ENCODE measurements at regions not wholly inside any gene's neighbourhood (a gene's known extent, or its start where the extent isn't known, plus 50 kb on each side); places are given as distances from the start of the nearest gene placed in this dataset.
"Not testable (repeated sequence)": the region's sequence is repeated elsewhere in the genome, so short reads cannot be mapped to it uniquely, and the experiment has no call there.

DNA sequence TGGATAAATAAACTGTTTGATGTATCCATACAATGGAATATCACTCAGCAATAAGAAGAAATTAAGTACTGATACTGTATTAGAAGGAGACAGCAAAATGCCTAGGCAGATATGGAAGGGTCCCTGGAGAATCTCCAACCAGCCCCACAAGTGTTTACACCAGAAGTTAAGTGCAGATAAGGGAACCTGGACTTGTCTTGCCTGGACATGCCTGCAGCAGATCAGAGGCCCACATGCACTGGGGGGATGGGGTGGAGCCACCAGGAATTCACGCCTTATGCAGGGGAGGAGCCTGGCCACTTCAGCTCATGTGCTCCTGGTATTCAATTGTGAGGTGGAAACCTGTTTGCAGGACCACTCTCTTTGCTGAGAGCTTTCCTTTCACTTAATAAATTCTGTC, 356.9 kb downstream of the TUBA3C start:
- FAIRE-seq; ATAC-seq; H3K4me1 ChIP-seq (ENCODE audit: control insufficient read depth, insufficient read depth, low read length); RAD21 ChIA-PET (ENCODE audit: unreplicated experiment); POLR2A ChIA-PET; CTCF ChIA-PET; H4K20me1 ChIP-seq (ENCODE audit: control insufficient read depth, insufficient read depth); H3K4me3 ChIP-seq; H3K36me3 ChIP-seq (ENCODE audit: control insufficient read depth in 2 of 2, insufficient read depth in 2 of 2, low read length in 1 of 2); H3K79me2 ChIP-seq (ENCODE audit: control insufficient read depth, insufficient read depth, low read length); H3K4me2 ChIP-seq (ENCODE audit: control insufficient read depth, insufficient read depth); H3K27me3 ChIP-seq (replicated peaks in 1 of 2; ENCODE audit: control insufficient read depth in 2 of 2, insufficient read depth in 2 of 2, low read length in 1 of 2); H3K9ac ChIP-seq (ENCODE audit: control insufficient read depth, insufficient read depth, low read length); H3K9me3 ChIP-seq (replicated peaks; ENCODE audit: control insufficient read depth, insufficient read depth, low read length); in situ Hi-C loops (cut with MboI); DNase-seq (ENCODE audit: low read depth, low spot score); BruUV-seq (replicated peaks); SMC1A ChIA-PET (ENCODE audit: uncharacterized antibody, unreplicated experiment); H3K27ac ChIP-seq (ENCODE audit: control insufficient read depth, insufficient read depth); H2AFZ ChIP-seq (ENCODE audit: control insufficient read depth, low read depth, low read length); intact Hi-C loops (cut with micrococcal nuclease; ENCODE audit: unreplicated experiment): not testable (repeated sequence)
- WGBS (ENCODE audit: insufficient coverage, insufficient replicate concordance, low lambda C conversion rate, missing lambda C conversion rate): 25% methylated on average over 1 of the region's 1 CpG

GRCh38 chr13:18822655-18823639, 358.7 kb downstream of the TUBA3C start:
- H3K27ac ChIP-seq (ENCODE audit: control insufficient read depth, insufficient read depth); DNase-seq (ENCODE audit: low read depth, low spot score); H3K27me3 ChIP-seq (replicated peaks in 1 of 2; ENCODE audit: control insufficient read depth in 2 of 2, insufficient read depth in 2 of 2, low read length in 1 of 2); H3K4me2 ChIP-seq (ENCODE audit: control insufficient read depth, insufficient read depth); H3K9ac ChIP-seq (ENCODE audit: control insufficient read depth, insufficient read depth, low read length); H3K4me1 ChIP-seq (ENCODE audit: control insufficient read depth, insufficient read depth, low read length); intact Hi-C loops (cut with micrococcal nuclease; ENCODE audit: unreplicated experiment); BruUV-seq (replicated peaks); CTCF ChIA-PET; H3K79me2 ChIP-seq (ENCODE audit: control insufficient read depth, insufficient read depth, low read length); RAD21 ChIA-PET (ENCODE audit: unreplicated experiment); H4K20me1 ChIP-seq (ENCODE audit: control insufficient read depth, insufficient read depth); SMC1A ChIA-PET (ENCODE audit: uncharacterized antibody, unreplicated experiment); H3K36me3 ChIP-seq (ENCODE audit: control insufficient read depth in 2 of 2, insufficient read depth in 2 of 2, low read length in 1 of 2); H3K4me3 ChIP-seq; FAIRE-seq; POLR2A ChIA-PET; H2AFZ ChIP-seq (ENCODE audit: control insufficient read depth, low read depth, low read length); in situ Hi-C loops (cut with MboI); H3K9me3 ChIP-seq (replicated peaks; ENCODE audit: control insufficient read depth, insufficient read depth, low read length); ATAC-seq: not testable (repeated sequence)
- WGBS (ENCODE audit: insufficient coverage, insufficient replicate concordance, low lambda C conversion rate, missing lambda C conversion rate): 41% methylated on average over 3 of the region's 3 CpGs

DNA sequence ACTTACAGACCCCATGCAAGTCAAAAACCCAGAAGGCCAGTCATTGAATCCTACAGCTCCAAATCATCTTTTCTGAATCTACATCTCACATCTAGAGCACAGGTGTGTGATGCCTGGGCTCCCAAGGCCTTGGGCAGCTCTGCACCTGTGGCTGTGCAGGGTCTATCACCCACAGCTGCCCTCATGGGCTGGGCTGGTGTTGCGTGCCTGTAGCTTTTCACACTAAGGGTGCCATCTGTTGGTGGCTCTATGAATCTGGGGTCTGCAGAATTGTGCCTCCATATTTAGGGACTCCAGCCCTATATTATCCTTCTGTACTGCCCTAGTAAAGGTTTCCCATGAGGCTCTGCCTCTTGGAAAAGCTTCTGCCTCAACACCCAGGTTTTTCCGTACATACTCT, 407.6 kb downstream of the TUBA3C start:
- SMC1A ChIA-PET (ENCODE audit: uncharacterized antibody, unreplicated experiment); H3K27ac ChIP-seq (ENCODE audit: control insufficient read depth, insufficient read depth); FAIRE-seq; ATAC-seq; intact Hi-C loops (cut with micrococcal nuclease; ENCODE audit: unreplicated experiment); H4K20me1 ChIP-seq (ENCODE audit: control insufficient read depth, insufficient read depth); H3K9ac ChIP-seq (ENCODE audit: control insufficient read depth, insufficient read depth, low read length); H3K79me2 ChIP-seq (ENCODE audit: control insufficient read depth, insufficient read depth, low read length); H3K27me3 ChIP-seq (replicated peaks in 1 of 2; ENCODE audit: control insufficient read depth in 2 of 2, insufficient read depth in 2 of 2, low read length in 1 of 2); H3K9me3 ChIP-seq (replicated peaks; ENCODE audit: control insufficient read depth, insufficient read depth, low read length); POLR2A ChIA-PET; H2AFZ ChIP-seq (ENCODE audit: control insufficient read depth, low read depth, low read length); DNase-seq (ENCODE audit: low read depth, low spot score); CTCF ChIA-PET; H3K4me1 ChIP-seq (ENCODE audit: control insufficient read depth, insufficient read depth, low read length); H3K36me3 ChIP-seq (ENCODE audit: control insufficient read depth in 2 of 2, insufficient read depth in 2 of 2, low read length in 1 of 2); RAD21 ChIA-PET (ENCODE audit: unreplicated experiment); H3K4me2 ChIP-seq (ENCODE audit: control insufficient read depth, insufficient read depth); in situ Hi-C loops (cut with MboI); BruUV-seq (replicated peaks); H3K4me3 ChIP-seq: not testable (repeated sequence)
- 95% methylated on average over 2 of the region's 2 CpGs for WGBS (ENCODE audit: insufficient coverage, insufficient replicate concordance, low lambda C conversion rate, missing lambda C conversion rate)

DNA sequence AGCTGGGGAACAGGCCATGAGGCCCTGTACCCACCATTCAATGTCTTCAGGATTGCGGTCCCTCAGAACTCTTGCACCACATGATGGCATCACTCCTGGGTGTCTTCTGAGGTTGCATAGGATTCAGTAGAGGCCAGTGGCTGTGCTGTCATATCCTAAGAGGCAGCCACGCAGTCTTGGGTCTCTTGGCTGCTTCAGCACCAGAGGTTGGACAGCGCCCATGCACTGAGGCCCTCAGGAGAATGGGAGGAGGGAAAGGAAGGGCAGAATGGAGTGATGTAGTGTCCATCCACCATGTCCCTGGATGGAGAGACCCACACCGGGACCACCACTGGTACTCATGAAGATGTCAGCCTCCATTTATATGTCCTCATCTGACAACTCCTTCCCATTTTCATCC, 439.9 kb downstream of the TUBA3C start:
- H3K27me3 ChIP-seq (replicated peaks in 1 of 2; ENCODE audit: control insufficient read depth in 2 of 2, insufficient read depth in 2 of 2, low read length in 1 of 2); H3K9ac ChIP-seq (ENCODE audit: control insufficient read depth, insufficient read depth, low read length); DNase-seq (ENCODE audit: low read depth, low spot score); POLR2A ChIA-PET; ATAC-seq; H3K4me3 ChIP-seq; H3K4me2 ChIP-seq (ENCODE audit: control insufficient read depth, insufficient read depth); H3K79me2 ChIP-seq (ENCODE audit: control insufficient read depth, insufficient read depth, low read length); intact Hi-C loops (cut with micrococcal nuclease; ENCODE audit: unreplicated experiment); BruUV-seq (replicated peaks); H3K27ac ChIP-seq (ENCODE audit: control insufficient read depth, insufficient read depth); FAIRE-seq; H4K20me1 ChIP-seq (ENCODE audit: control insufficient read depth, insufficient read depth); CTCF ChIA-PET; SMC1A ChIA-PET (ENCODE audit: uncharacterized antibody, unreplicated experiment); H2AFZ ChIP-seq (ENCODE audit: control insufficient read depth, low read depth, low read length); RAD21 ChIA-PET (ENCODE audit: unreplicated experiment); H3K36me3 ChIP-seq (ENCODE audit: control insufficient read depth in 2 of 2, insufficient read depth in 2 of 2, low read length in 1 of 2); in situ Hi-C loops (cut with MboI); H3K4me1 ChIP-seq (ENCODE audit: control insufficient read depth, insufficient read depth, low read length); H3K9me3 ChIP-seq (replicated peaks; ENCODE audit: control insufficient read depth, insufficient read depth, low read length): not testable (repeated sequence)
- 32% methylated on average over 4 of the region's 4 CpGs for WGBS (ENCODE audit: insufficient coverage, insufficient replicate concordance, low lambda C conversion rate, missing lambda C conversion rate)

Measured in GM12878 (cell line).